HepG2 (cell line): ENCODE measurements at regions not wholly inside any gene's neighbourhood (a gene's known extent, or its start where the extent isn't known, plus 50 kb on each side); places are given as distances from the start of the nearest gene placed in this dataset.
A peak's percentile ranks its signal among the peaks of the same experiment; 100 is the strongest.

Experiments used
- CBX5 ChIP-seq: sonication (generic); formaldehyde crosslinking; IDR thresholded peaks from 2 replicates; pipeline ENCODE4 v1.4.0; 2020; ENCODE audit warnings: missing genetic modification reagents, borderline replicate concordance
- CEBPG ChIP-seq: IDR thresholded peaks from 2 replicates; pipeline ENCODE4 v1.6.1; 2016
- FOXJ3 ChIP-seq: sonication (generic); formaldehyde crosslinking; IDR thresholded peaks from 2 replicates; pipeline ENCODE4 v1.4.0; 2020; ENCODE audit warnings: missing genetic modification reagents, mild to moderate bottlenecking, borderline replicate concordance
- GTF3A ChIP-seq: sonication (generic); formaldehyde crosslinking; conservative IDR thresholded peaks from 2 replicates; pipeline ENCODE4 v1.4.0; 2020; ENCODE audit warnings: mild to moderate bottlenecking, missing genetic modification reagents
- HDAC2 ChIP-seq: sonication (generic); formaldehyde crosslinking; IDR thresholded peaks from 2 replicates; pipeline ENCODE4 v1.4.0; 2020; ENCODE audit warnings: missing genetic modification reagents
- IKZF4 ChIP-seq: sonication (generic); formaldehyde crosslinking; IDR thresholded peaks from 2 replicates; pipeline ENCODE4 v1.5.1; 2020; ENCODE audit warnings: borderline replicate concordance, mild to moderate bottlenecking, low read depth, missing genetic modification reagents; ENCODE audit errors: not compliant biosample characterization
- KMT2B ChIP-seq: IDR thresholded peaks from 2 replicates; pipeline ENCODE4 v1.6.1; 2016; ENCODE audit warnings: missing genetic modification reagents, missing compliant biosample characterization
- LCORL ChIP-seq, 2 experiments: fragments of 450-650 bp in 1 of 2; sonication (generic) in 1 of 2; formaldehyde crosslinking in 1 of 2; IDR thresholded peaks; 2 replicates each; pipeline versions ENCODE4 v1.5.0 to v1.6.1; 2017 to 2020; ENCODE audit warnings: antibody characterized with exemption in 1 of 2, missing genetic modification reagents in 1 of 2
- MBD4 ChIP-seq: IDR thresholded peaks from 2 replicates; pipeline ENCODE4 v1.6.1; 2012; ENCODE audit warnings: low read length, inconsistent platforms, borderline replicate concordance
- MIER3 ChIP-seq: IDR thresholded peaks from 2 replicates; pipeline ENCODE4 v1.6.1; 2016; ENCODE audit warnings: missing compliant biosample characterization, borderline replicate concordance
- MYC ChIP-seq: sonication (generic); formaldehyde crosslinking; IDR thresholded peaks from 2 replicates; pipeline ENCODE4 v1.9.0; 2021; ENCODE audit warnings: missing genetic modification reagents, borderline replicate concordance
- NKX3-1 ChIP-seq: sonication (generic); formaldehyde crosslinking; IDR thresholded peaks from 2 replicates; pipeline ENCODE4 v1.5.0; 2020; ENCODE audit warnings: missing genetic modification reagents
- POGK ChIP-seq: sonication (generic); formaldehyde crosslinking; conservative IDR thresholded peaks from 2 replicates; pipeline ENCODE4 v1.8.0; 2022; ENCODE audit warnings: mild to moderate bottlenecking, moderate library complexity, missing genetic modification reagents
- SUZ12 ChIP-seq: fragments of 150-350 bp; IDR thresholded peaks from 2 replicates; pipeline ENCODE4 v1.6.1; 2014; ENCODE audit warnings: low read depth, low read length
- ZBTB37 ChIP-seq: sonication (generic); formaldehyde crosslinking; IDR thresholded peaks from 2 replicates; pipeline ENCODE4 v1.4.0; 2020; ENCODE audit warnings: mild to moderate bottlenecking, missing genetic modification reagents
- ZBTB42 ChIP-seq: sonication (generic); formaldehyde crosslinking; IDR thresholded peaks from 2 replicates; pipeline ENCODE4 v1.5.0; 2020; ENCODE audit warnings: mild to moderate bottlenecking, missing genetic modification reagents
- ZC3H13 ChIP-seq: sonication (generic); formaldehyde crosslinking; IDR thresholded peaks from 2 replicates; pipeline ENCODE4 v1.8.1; 2023; ENCODE audit warnings: mild to moderate bottlenecking, missing genetic modification reagents, moderate library complexity
- ZNF275 ChIP-seq: sonication (generic); formaldehyde crosslinking; IDR thresholded peaks from 2 replicates; pipeline ENCODE4 v1.8.0; 2022; ENCODE audit warnings: missing genetic modification reagents, mild to moderate bottlenecking, inconsistent platforms, borderline replicate concordance
- ZNF296 ChIP-seq: sonication (generic); formaldehyde crosslinking; conservative IDR thresholded peaks from 2 replicates; pipeline ENCODE4 v1.5.0; 2020; ENCODE audit warnings: mild to moderate bottlenecking, missing genetic modification reagents
- ZNF329 ChIP-seq: sonication (generic); formaldehyde crosslinking; IDR thresholded peaks from 2 replicates; pipeline ENCODE4 v1.9.0; 2021; ENCODE audit warnings: low read depth, mild to moderate bottlenecking, missing genetic modification reagents
- ZNF441 ChIP-seq: sonication (generic); formaldehyde crosslinking; IDR thresholded peaks from 2 replicates; pipeline ENCODE4 v1.7.0; 2021; ENCODE audit warnings: missing genetic modification reagents, borderline replicate concordance
- ZNF564 ChIP-seq: sonication (generic); formaldehyde crosslinking; IDR thresholded peaks from 2 replicates; pipeline ENCODE4 v1.8.1; 2023; ENCODE audit warnings: mild to moderate bottlenecking, missing genetic modification reagents
- ZNF576 ChIP-seq: sonication (generic); formaldehyde crosslinking; IDR thresholded peaks from 2 replicates; pipeline ENCODE4 v1.4.0; 2020; ENCODE audit warnings: mild to moderate bottlenecking, missing genetic modification reagents
- ZNF614 ChIP-seq: IDR thresholded peaks from 2 replicates; pipeline ENCODE4 v1.6.1; 2018; ENCODE audit warnings: missing biosample characterization, missing genetic modification reagents, inconsistent platforms, borderline replicate concordance
- ZNF619 ChIP-seq: sonication (generic); formaldehyde crosslinking; IDR thresholded peaks from 2 replicates; pipeline ENCODE4 v1.4.0; 2020; ENCODE audit warnings: mild to moderate bottlenecking, missing genetic modification reagents

- no peak for TF ChIP-seq ZNF329 (CRISPR knock-in tag)
- TF ChIP-seq SUZ12: no peak
- no peak for TF ChIP-seq ZNF275
- TF ChIP-seq HDAC2: peak; percentile 57
- peak; percentile 57; the same call in 1 of the 2 replicates for TF ChIP-seq FOXJ3 (CRISPR knock-in tag)
- TF ChIP-seq MIER3 (CRISPR knock-in tag): no peak
- TF ChIP-seq ZNF619 (CRISPR knock-in tag): no peak
- TF ChIP-seq ZNF296 (CRISPR knock-in tag): no peak
- TF ChIP-seq LCORL (IDR thresholded peaks at IDR 0.05): no peak
- TF ChIP-seq LCORL (CRISPR knock-in tag; IDR thresholded peaks at IDR 0.05): 0 out of 2 replicates have a peak, but pooled peaks have one; percentile 34
- TF ChIP-seq MYC (CRISPR knock-in tag): no peak
- TF ChIP-seq POGK: no peak
- TF ChIP-seq ZNF614 (CRISPR knock-in tag): no peak
- no peak for TF ChIP-seq IKZF4 (CRISPR knock-in tag)
- no peak for TF ChIP-seq GTF3A
- no peak for TF ChIP-seq NKX3-1
- TF ChIP-seq ZNF564 (CRISPR knock-in tag): no peak
- no peak for TF ChIP-seq ZBTB42
- no peak; the same call in 1 of the 2 replicates for TF ChIP-seq CEBPG (CRISPR knock-in tag)
- TF ChIP-seq MBD4: no peak
- TF ChIP-seq ZNF441 (CRISPR knock-in tag): no peak
- no peak for TF ChIP-seq ZC3H13
- no peak for TF ChIP-seq KMT2B (CRISPR knock-in tag)
- no peak for TF ChIP-seq CBX5 (CRISPR knock-in tag)
- TF ChIP-seq ZNF576 (CRISPR knock-in tag): no peak
- no peak for TF ChIP-seq ZBTB37 (CRISPR knock-in tag)
Measured at GRCh38 chrX:30992381-30992904, 79.4 kb downstream of the FTHL17 start (continued).
